ENCODE measurements at regions not wholly inside any gene's neighbourhood (a gene's known extent, or its start where the extent isn't known, plus 50 kb on each side); places are given as distances from the start of the nearest gene placed in this dataset.
"Not testable (repeated sequence)": the region's sequence is repeated elsewhere in the genome, so short reads cannot be mapped to it uniquely, and the experiment has no call there.

DNA sequence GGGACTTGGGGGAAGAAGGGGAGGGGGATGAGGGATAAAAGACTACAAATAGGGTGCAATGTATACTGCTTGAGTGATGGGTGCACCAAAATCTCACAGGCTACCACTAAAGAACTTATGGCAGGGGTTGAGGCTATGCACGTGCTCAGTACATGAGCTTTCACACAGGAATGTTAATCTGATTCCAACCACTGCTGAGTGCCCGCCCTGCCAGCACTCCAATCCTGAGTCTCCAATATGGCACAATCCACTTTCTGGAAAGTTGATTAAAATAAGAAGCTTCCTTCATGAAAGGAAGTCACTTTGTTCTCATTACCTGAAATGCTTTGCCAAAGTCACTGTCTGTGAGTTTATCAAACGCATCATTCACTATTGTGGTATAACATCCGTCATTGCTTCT lies 463.0 kb downstream of the IRS2 start:
- DNase-seq (ENCODE audit: low spot score): no peak

- DNase-seq (ENCODE audit: low spot score): no peak
These were observed 467.3 kb downstream of the IRS2 start for GRCh38 chr13:109318945-109319590.

DNA sequence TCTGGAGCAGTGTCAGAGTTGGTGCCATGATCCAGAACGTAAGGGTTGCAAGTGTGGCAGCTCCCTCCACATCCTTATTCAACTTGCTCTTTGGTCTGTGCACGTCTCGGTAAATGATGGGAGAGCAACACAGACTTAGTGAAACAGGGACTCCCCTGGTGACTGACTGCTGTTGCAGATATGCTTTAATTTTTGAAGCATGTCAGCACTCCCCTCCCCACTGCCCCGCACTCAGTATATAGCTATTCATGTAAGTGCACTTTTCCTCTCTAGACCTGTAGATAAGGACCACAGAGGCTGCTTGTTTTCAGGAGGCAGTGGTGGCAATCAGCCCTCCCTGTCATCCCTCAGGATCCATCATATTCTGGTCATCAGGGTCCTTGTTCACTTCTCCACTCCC lies 470.9 kb downstream of the IRS2 start:
- DNase-seq (ENCODE audit: low spot score): no peak

DNA sequence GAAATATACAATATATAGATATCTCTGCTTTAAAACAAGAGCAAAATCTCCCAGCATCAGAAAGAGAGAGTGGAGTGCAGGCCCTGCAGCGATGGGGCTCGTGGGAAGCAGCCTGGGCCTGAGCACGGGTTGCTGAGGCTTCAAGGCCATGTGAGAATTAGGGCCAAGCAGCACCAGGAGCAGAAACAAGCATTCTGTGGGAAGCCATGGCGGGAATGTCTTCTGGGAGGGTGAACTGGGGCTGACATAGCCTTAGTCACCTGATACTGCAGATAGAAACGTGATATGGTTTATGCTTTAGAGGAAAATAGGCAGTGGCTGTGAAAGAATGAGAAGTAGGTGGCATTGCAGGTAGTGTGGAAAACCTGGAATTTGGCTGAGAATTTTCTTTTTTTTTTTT lies 472.3 kb downstream of the IRS2 start:
- no peak for DNase-seq (ENCODE audit: low spot score)

DNA sequence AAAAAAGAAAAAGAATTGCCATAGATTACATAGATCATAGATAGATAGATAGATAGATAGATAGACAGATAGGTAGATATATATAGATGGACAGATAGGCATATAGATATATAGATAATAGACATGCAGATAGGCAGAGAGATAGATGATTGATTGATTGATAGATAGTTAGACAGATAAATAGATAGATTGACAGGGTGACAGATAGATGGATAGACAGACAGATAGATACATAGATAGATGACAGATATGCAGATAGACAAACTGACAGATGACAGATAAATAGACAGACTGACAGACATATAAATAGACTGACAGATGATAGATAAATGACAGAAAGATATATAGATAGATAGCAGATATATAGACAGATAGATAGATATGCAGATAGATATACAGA lies 474.0 kb downstream of the IRS2 start:
- DNase-seq (ENCODE audit: low spot score): no peak

DNA sequence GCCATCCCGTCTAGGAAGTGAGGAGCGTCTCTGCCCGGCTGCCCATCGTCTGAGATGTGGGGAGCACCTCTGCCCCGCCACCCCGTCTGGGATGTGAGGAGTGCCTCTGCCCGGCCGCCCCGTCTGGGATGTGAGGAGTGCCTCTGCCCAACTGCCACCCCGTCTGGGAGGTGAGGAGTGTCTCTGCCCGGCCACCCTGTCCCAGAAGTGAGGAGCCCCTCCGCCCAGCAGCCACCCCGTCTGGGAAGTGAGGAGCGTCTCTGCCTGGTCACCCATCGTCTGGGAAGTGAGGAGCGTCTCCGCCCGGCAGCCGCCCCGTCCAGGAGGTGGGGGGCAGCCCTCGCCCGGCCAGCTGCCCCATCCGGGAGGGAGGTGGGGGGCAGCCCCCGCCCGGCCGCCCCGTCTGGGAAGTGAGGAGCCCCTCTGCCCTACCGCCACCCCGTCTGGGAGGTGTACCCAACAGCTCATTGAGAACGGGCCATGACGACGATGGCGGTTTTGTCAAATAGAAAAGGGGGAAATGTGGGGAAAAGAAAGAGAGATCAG lies 474.9 kb downstream of the IRS2 start:
- DNase-seq (ENCODE audit: low spot score): not testable (repeated sequence)

- no peak for DNase-seq (ENCODE audit: low spot score)
These were observed 476.6 kb downstream of the IRS2 start for GRCh38 chr13:109309625-109310363.

GRCh38 chr13:109307027-109307426 lies 479.4 kb downstream of the IRS2 start:
- DNase-seq (ENCODE audit: low spot score): no peak

- DNase-seq (ENCODE audit: low spot score): no peak
These were observed 484.7 kb downstream of the IRS2 start for GRCh38 chr13:109301726-109302125.

GRCh38 chr13:109301276-109301675 lies 485.1 kb downstream of the IRS2 start:
- no peak for DNase-seq (ENCODE audit: low spot score)

DNA sequence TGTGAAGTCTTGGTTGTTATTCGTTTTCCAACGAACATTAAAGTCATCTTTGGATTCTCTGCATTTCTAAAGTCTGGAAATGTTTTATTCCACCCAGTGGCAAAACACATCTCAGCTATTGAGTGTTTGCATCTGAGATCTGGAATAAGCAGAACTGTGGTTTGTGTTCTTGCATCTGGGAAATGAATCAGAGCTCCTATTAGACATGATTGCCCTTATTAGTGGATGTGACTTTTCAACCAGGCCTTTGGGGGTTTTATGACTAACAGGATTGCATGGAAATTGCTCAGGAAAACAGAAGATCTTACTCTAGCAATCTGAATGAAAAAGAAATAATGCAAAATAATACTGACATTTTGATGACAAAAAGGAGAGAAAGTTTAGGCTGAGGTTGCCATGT lies 488.8 kb downstream of the IRS2 start:
- DNase-seq (ENCODE audit: low spot score): peak; percentile 88

- DNase-seq (ENCODE audit: low spot score): no peak
These were observed 493.2 kb downstream of the IRS2 start for GRCh38 chr13:109293166-109293565.

DNA sequence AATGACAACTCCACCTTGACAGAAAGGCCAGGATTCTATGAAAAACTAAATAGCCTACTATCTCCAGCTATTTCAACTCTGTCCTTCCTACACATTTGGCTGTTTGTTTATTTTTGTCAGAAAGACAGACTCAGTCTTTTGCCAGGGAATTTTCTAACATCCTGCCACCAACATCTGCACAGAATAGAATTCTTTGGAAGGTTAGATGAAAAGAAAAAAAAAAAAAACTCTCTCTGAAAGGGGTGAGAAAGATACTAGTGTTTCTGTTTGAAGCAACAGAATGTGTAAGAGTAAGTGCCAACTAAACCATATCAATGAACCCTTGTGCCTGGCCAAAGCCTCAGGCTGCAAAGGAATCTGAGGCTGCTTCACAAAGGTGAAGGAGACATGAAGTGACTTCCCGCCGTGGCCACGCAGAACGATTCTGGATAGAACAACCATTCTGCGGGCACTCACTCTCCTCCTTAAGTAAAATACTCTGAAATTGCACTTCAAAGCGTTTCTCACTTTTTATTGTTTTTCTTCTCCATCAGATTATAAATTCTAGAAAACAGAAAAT lies 498.2 kb downstream of the IRS2 start:
- DNase-seq (ENCODE audit: low spot score): peak; percentile 33

DNA sequence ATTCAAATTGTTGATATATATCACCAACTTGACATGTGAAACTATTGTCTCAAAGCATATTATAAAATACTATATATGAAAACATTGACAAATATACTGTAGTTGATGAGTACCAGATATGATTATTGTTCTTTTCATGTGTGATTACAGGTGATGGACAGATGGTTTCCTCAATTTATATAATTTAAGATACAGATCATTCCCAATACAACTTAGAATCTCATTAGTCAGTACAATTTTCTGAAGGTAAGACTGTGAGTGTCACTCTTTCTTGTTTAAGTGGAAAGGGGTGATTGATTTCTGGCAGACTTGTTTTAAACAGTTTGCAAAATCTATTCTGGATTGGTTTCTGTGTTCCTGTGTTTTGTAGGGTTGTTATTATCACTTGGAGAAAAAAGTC lies 498.8 kb downstream of the IRS2 start:
- DNase-seq (ENCODE audit: low spot score): no peak

DNA sequence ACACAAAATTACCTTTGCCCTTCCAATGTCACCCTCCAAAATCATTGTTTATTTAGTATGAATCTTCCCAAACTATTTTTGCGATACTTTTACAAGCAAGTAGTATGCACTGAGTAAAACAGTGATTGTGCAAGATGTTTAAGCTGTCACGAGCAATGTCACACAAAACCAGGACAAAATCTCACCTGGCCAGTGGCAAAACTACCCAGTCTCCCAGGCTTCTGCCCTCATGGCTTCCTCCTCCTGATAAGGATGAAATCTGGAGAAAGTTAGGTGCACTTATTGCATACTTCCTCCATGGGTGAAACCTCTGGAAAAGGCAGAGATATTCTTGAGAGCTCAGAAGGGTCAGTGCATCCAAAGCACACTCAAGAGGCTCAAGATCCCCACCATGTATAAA lies 500.8 kb downstream of the IRS2 start:
- DNase-seq (ENCODE audit: low spot score): no peak

GRCh38 chr13:109281903-109282635 lies 504.3 kb downstream of the IRS2 start:
- DNase-seq (ENCODE audit: low spot score): no peak

GRCh38 chr13:109281017-109281902 lies 505.1 kb downstream of the IRS2 start:
- peak; percentile 21 for DNase-seq (ENCODE audit: low spot score)

GRCh38 chr13:109276261-109276660 lies 510.1 kb downstream of the IRS2 start:
- DNase-seq (ENCODE audit: low spot score): no peak

DNA sequence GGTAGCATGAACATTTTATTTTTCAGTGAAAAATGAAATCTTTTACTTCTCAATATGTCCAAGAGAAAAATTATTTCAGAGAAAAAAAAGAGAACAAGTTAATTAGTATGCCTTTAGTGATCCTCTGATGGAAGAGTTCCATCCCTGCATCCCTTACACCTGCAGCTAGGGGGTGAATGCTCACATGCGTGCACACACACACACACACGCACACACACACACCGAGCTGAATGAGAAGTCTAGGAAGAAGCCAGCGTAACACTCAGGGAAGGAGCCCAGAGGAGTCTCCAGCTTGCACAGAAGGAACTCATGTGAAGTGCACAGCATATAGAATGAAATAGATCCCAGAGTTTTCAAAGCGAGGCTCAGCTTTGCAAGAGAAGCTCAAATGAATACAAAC lies 510.5 kb downstream of the IRS2 start:
- DNase-seq (ENCODE audit: low spot score): no peak

GRCh38 chr13:109275139-109275745 lies 511.1 kb downstream of the IRS2 start:
- DNase-seq (ENCODE audit: low spot score): no peak

- peak; percentile 71 for DNase-seq (ENCODE audit: low spot score)
These were observed 512.1 kb downstream of the IRS2 start for GRCh38 chr13:109274188-109274821.
